Stimulated activated CD4-positive, alpha-beta T cell treated with anti-CD3 and anti-CD28 coated beads, Interleukin-4, amount 100 ng/mL, for 4 hours (primary cell): ENCODE measurements at regions not wholly inside any gene's neighbourhood (a gene's known extent, or its start where the extent isn't known, plus 50 kb on each side); places are given as distances from the start of the nearest gene placed in this dataset.

ENCODE experiments used
- DNase-seq, 2 experiments: peaks; one replicate each; pipeline ENCODE4 v3.0.0-alpha.2; 2020

DNA sequence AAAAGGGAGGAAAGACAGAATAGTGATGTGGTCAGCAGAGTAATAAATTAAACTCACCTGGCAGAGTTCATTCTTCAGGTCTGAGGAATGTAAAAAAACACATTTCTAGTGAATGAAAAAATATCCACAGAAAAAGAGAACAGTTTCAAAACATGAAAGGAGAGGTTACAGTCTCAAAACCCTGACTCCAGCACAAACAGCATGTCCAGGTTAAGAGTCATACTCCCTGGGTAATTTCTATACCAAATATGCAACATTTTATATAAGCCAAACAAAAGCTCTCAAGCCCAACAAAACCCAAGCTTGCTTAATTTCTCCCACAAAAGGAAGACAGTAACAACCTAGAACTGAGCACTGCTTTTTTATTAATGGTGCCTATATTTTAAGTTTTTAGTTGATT, 173.0 kb downstream of the NTMT2 start:
- DNase-seq = no peak

DNA sequence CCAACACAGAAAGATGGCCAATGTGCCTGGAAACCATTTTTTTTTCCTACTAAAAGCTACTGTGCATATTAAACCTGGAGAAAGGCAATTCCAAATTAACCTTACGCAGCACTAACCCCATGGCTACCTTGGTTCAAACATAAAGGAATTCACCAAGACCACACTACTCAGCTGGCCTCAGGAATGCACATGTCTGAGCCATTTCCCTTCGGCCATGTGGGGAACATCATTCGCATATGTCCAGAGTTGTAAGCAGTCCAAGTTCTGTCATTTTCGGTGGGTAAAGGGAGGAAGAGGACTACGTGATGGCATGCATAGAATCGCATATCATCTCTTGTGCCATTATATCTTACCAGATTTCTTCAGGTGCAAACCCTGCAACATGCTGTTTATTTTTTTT, 175.4 kb downstream of the NTMT2 start:
- DNase-seq = no peak

DNA sequence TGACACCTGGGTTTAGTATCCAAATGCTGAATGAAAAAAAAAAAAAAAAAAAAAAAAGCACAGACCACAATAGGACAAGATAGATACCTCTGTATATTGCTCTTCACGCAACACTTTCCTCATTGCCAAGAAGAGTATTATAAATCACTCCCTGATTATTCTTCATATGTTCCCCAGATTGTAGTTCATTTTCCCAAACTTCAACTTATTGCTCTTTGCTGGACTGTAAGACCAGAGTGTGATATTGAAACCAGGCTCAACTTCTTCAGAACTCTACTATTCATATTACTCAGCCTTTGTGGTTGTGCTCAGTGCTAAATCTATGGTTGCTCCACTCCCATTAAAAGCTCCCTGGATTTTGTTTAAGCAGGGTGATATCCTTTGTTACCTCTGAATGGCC, 180.4 kb downstream of the NTMT2 start:
- no peak for DNase-seq

DNA sequence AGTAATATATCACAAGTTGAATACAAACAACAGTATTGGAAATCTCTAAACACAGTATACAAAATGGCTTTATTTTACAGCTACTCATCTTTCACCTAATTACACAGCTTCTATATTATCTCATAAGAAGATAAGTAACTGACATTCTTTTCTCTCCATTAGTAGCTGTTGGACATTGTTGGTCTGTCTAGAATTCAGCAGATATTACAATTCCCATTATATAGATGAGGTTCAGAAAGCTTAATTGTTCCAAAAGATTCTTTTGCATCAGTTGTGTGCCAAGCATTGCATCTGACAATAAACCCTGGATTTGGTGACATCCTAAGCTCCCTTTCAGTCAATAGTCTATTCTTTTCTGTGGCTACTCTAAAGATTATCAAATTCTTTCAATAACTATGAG, 187.0 kb downstream of the NTMT2 start:
- no peak for DNase-seq

DNA sequence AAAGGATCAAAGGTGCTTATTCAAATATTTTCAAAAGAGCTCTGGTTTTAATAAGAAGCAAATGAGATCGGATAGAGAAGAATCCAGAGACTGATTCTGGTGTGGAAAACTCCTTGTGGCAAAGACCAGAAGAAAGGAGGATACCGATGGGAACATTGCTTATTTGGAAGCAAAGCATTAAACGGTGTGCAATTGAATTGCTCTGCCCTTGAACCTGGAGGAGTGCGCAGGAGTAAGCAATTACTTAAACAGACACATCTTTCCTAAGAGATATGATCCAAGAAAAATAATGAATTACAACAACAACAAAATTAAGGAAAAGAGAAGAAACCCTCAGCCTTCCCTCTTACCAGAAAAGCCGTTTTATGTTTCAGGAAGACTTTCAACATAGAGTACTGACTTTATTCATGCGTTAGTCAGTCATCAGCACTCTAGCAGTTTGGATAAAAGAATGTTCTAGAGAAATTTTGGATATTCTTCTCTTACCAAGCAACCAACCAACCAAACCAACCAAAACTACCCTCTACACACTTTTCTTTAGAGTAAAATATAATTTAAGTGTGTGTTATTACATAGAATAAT, 191.7 kb downstream of the NTMT2 start:
- no peak for DNase-seq

DNA sequence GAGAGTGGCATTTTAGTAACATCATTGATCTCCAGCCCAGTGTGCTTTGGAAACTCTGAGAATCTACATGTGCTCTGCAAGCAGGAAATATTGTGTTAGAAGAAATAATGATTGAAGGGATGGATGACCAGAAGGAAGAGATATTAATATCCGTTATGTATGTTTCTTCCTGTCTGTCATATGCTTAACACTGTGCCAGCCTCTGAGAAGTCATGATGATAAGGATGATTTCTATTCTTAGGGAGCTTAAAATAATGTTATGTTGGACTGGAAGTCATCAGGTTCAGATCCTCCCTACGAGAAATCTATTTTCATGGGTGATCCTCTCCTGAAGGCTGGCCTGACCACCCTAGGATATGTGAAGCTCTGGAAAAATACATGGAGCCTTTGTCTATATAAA, 192.4 kb upstream of the GORAB start:
- DNase-seq = no peak

DNA sequence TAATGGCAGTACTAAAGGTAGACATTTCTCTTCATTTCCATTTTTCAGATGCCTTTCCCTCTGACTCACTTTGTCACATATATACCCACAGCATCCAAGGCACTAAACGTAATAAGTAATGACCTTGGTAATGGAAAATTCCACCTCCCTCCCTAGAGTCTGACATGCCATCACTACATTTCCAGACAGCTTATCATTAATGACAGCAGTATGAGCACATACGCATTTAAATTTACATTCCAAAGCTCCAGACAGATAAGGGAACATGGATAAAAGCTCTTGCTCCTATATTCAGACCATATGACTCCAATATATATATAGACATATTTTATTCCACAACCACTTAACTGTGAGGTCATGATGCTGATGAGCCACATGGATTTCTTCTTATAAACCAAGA, 191.7 kb upstream of the GORAB start:
- DNase-seq = no peak

DNA sequence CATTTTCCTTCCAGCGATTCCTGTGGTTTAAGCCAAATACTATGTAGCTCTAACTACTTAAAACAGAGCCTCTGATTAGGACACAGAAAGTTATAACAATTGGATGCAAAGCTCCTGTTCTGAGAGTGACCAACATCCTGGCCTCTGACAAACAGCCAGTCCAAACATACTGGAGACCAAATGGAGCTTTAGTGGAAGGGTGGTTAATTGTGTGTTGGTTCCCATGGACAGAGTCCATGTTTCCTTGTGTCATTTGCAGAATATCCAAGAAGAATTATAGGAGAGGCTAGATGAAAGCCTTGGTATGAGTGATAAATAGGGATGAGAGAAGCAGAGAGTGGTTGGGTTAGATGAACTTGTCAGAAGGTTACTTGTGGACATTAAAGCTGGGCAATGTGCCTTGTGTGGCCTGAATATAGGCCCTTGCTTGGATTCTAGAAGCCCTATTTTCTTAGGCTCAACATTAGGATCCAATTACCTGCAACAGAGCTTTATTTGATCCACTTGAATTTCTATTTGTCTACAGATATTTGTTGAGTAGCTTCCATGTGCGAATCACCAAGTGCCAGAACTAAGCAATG, 180.5 kb upstream of the GORAB start:
- no peak for DNase-seq

DNA sequence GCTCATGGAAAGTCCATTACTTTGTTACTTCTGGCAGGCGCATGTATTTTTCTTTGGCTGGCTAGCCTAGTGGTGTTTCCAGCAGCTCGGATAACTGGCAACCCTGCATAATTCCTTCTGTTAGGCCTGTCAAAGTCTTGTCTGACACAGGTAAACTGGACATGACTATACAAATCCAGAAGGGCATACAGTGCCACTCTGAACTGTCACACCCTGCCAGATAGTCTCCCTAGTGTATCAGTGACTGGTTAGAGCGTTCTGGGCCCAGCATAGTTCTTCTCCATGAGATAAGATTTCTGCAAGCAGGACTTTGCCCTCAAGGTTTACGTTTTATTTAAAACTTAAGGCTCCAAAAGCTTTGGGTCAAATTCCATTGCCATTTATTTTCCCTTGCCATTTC, 177.7 kb upstream of the GORAB start:
- no peak for DNase-seq

DNA sequence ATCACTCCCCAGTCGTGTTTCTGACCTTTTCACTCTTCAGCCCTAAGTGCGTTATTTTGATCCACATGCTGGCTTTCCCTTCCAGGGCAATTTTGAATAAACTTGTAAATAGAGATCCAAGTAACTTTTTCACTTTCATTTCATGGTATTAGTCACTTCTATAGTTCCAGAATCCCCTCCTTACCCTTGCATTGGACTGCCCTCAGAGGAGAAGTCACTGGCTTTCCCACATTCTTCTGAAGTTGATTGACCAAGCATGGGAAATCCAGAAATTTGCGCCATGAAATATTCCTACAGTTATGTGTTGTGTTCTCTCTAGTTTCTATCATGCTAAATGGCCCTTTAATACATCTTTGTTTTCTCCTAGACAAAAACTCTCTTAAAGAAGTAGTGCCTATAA, 177.3 kb upstream of the GORAB start:
- DNase-seq = no peak

DNA sequence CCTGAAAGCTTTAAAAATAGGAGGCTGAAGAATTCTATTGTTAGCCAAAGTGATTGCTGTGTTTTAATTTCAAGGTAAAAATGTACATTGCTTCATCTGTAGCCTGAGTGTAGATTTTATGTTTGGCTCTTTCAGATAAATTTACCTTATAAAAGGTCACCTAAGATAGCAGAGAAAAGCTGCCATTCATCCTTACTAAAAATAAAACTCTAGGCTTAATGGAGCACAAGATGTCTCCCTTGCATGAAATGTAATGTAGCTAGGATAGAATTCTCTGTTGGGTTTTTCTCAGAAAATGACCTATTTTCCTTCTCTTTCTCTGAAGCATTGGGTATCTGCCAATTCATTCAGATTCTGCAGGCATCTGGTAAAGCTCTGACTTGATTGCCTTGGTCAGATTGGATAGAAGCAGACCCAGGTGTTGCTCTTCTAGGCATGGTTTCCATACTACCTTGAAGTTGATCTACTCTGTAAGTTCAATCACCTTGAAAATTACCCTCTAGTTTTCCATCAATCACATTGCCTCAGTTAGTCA, 176.6 kb upstream of the GORAB start:
- no peak for DNase-seq

DNA sequence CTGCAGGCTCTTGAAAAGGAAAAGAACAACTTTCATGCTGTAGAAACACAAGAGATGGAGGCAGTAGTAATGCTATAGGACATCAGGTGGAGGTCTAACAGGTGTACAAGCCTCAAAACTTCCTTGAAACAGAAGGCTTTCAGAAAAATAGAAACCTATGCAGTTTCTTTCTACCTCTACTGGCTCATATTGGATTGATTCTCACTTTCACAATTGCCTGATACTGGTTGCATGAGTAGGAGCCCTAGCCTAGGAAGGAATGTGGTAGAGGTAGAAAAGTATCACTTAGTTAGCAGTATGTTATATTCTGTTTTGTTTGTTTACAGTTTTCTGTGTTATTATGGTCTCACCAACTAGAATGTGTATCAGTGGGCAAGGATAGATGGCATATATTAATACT, 175.4 kb upstream of the GORAB start:
- DNase-seq = no peak

DNA sequence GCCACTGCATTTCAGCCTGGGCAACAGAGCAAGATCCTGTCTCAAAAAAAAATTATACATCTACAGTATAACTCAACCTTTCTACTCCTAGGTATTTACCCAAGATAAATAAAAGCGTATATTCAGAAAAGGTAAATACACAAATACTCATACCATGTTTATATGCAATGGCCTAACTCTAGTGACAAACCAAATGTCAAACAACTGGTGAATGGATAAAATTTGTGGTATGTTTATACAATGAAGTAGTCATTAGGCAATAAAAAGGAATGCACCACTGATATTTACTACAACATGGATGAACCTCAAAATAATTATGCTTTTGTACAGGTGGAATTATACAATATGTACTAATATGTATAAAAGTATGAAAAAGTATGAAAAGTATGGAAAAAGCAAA, 174.2 kb upstream of the GORAB start:
- DNase-seq = no peak

DNA sequence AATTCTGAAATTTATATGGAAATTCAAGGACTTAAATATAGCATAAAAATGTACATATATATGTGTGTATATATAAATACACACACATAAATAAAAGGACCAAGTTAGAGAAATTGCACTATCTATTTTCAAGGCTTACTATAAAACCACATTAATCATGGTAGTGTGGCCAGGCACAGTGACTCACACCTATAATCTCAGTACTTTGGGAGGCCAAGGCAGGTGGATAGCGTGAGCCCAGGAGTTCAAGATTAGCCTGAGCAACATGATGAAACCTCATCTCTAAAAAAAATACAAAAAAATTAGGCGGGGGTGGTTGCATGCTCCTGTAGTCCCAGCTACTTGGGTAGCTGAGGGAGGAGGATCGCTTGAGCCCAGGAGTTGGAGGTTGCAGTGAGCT, 171.4 kb upstream of the GORAB start:
- no peak for DNase-seq

DNA sequence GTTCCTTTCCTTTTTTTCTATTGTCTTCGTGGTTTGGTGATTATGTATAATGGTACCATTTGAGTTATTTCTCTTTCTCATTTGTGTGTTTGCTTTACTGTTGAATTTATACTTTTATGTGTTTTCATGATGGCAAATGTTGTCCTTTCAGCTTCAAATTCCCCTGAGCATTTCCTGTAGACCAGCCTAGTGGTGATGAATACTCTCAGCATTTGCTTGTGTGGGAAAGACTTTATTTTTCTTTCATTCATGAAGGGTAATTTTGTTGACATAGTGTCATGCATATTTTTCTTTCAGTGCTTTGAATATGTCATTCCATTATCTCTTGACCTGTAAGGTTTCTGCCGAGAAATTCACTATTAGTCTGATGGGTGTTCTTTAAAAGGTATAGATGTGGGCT, 166.6 kb upstream of the GORAB start:
- no peak for DNase-seq

DNA sequence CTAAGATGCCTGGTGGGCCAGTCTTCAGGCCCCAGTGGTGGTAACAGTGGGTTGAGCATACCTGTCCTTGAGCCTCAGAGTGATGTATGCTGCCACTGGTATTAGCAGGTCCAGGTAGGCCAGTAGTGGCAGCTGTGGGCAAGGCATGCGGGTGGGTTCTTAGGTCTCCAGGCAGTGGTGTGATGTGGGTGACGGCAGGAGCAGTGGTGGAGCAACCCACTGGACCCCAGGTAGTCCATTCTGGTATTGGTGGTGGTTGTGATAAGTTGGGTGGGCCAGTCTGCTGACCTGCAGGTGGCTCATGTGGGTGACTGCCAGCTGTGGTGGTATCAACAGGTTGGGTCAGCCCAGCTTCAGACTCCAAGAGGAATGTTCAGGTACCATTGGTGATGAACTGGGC, 165.0 kb upstream of the GORAB start:
- DNase-seq = no peak

DNA sequence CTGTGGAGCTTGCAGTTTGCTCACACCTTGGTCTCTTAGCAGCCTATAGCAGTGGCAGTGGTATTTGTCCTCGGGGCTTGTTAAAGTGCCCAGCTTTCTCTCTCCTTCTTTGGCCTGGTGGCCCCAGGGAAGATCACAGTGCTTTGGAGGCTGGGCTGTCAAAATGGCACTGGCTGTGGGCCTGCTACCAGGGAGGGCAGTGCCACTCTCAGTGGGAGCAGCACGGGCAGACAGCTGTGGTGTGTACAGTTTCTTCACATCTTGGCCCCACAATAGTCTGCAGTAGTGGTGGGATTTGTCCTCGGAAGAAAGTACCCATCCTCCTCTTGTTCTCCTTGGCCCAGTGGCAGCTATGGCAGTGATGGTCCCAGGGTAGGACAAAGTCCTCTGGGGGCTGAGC, 164.4 kb upstream of the GORAB start:
- DNase-seq = no peak

DNA sequence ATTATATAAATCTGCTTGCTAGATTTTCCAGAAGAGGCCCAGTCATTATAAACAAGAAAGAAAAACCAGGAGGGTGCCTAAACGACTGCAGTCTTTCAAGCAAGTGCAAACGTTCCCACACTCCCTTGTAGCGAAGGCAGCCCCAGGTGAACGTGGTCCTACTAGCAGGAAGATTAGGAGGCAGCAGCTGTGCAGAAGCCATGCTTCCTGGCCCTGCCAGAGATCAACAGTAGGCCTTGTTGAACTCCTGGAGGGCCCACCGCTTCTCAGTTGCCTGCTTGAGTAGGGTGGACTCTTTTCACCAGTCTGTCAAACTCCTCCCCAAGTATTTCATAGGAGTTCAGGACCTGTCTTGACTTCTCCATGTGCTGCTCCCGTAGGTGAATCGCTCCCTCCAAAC, 163.0 kb upstream of the GORAB start:
- no peak for DNase-seq

DNA sequence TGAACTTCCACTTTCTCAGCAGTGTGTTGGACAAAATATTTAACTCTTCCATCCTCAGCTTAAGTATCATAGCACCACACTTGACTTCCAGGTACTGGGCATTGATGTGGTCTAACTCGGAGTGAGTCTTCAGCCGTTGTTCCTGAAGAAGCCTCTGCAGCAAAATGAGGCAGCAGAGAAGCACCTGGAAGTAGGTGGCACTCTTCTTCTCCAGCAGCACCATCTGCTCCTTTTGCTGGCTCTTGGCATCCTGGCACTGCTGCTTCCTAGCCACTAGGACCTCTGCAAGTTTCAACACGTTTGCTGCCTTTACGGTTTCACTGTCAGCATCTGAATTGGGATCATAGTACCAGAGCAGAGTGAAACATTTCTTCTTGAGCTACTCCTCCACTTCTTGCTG, 162.5 kb upstream of the GORAB start:
- DNase-seq = no peak

DNA sequence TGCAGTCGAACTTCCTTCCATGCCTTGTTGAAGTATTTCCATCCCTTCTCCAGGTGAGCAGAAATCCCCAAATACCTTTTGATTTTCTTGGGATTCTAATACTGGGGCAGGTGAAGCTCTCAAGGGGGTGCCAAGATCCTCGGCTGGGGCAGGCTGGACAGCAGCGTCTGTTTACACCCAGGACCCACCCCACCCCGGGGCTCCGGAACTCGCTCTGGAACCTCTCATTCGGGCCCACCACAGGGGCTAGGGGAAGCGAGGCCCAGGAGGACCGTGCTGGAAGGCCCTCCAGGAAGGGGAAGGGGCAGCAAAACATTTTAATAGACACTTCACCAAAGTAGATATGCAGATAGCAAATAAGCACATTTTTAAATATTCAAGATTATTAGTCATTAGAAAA, 161.9 kb upstream of the GORAB start:
- no peak for DNase-seq

DNA sequence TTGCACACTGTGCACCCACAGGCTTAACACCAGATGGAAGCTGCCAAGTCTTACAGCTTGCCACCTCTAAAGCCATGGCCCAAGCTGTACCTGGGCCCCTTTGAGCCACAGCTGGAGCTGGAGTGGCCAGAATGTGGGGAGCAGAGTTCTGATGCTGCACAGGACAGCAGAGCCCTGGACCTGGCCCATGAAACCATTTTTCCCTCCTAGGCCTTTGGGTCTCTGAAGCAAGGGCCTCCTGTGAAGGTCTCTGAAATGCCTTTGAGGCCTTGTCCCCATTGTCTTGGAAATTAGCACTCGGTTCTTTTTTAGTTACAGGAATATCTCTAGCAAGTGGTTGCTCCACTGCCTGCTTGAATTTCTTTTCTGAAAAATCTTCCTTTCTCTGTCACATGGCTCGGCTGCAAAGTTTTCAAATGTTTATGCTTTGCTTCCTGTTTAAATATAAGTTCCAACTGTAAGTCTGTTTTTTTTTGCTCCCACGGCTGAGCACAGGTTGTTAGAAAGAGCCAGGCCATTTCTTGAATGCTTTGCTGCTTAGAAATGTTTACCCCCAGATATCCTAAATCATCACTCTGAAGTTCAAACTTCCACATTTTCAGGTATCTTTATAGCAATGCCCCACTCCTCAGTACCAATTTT, 156.8 kb upstream of the GORAB start:
- DNase-seq = no peak

DNA sequence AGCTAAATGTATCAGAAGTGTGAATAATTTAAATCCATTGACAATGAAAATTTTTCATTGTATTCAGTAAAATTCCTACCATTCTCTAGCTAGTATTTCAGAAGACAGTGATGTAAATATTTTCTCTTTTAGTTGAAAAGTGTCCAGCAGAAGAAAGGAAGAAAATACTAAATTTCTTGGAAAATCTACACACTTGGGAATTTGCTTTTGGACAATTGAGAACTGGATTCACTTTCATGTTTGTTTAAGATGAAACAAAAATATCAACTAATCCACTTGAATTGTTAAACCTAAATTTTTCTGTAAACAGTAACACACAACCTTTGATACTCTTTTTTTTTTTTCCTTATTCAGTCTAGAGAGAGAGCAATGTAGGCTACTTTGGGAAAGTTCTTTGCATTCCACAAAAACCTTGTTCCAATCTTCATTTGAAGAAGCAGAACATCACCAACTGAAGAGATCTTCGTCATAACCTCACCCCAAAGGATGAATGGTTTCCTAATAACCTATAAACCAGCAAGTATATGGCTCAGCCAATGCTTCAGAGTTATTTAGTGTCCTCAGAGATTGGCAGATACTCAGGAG, 155.1 kb upstream of the GORAB start:
- DNase-seq = no peak

DNA sequence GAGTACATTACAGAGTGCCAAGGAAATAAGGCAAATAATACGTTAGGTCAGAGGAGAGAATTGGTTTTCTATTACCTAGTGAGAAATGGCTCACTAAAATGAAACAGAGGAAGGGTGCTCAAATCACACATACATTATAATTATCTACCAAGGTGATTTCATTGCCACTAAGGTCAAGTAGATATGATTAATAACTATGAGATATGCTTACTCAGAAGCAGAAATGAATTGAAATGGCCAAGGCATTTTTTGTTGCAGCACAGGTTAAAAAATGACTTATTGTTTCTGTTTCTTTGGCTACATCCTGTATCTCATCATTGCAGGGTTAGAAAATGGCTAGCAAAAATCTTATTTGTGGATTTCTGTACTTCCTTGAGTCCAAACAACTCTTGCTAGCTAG, 154.5 kb upstream of the GORAB start:
- DNase-seq = no peak

DNA sequence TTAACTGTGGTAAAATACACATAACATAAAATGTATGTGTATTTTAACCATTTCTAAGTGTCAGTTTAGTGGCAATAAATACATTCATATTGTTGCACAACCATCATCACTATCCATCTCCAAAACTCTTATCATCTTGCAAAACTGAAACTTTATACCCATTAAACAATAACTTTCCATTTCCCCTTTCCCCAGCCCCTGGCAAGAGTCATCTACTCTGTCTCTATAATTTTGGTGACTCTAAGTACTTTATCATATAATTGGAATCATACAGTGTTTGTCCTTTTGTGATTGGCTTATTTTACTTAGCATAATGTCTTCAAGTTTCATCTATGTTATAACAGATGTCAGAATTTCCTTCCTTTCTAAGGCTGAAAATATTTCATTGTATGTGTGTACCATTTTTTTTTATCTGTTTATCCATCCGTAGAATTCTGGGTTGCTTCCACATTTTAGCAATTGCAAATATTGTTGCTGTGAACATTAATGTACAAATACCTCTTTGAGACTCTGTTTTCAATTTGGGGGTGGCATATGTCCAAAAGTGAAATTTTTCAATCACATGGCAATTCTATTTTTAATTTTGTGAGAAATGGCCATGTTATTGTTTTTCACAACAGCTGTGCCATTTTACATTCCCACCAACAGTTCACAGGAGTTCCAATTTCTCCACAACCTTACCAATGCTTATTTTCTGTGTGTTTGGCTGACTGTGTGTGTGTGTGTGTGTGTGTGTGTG, 153.9 kb upstream of the GORAB start:
- no peak for DNase-seq
